ENCODE measurements at regions not wholly inside any gene's neighbourhood (a gene's known extent, or its start where the extent isn't known, plus 50 kb on each side); places are given as distances from the start of the nearest gene placed in this dataset.

DNA sequence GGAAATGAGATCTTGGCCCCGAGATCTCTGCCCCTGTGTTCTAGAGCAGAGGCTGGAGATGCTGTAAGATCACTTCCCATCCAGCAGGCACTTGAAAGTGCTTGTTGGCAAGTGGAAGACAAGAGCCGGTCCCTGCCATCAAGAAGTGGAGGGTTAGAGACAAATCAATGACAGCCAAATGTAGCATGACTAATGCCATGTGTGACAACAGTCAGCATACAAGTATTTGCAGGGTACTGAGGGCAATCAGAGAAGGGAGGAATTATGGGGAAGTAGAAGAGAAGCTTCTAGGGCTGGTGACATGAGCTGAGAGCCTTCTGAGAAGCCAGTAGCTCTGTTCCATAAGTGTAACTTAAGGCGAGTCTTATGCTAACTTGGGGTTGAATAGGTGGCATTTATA lies 58.6 kb downstream of the TMEM17 start:
- no peak overlapping the region for H3K4me3 ChIP-seq (ENCODE audit: low read depth, low read length)
- CTCF ChIA-PET, result interaction anchor here (3.0 kb wide), 1 partner anchor 9 kb away, joined by 17 read pairs; no protein-coding TSS in a partner anchor
- TF ChIP-seq CTCF (IDR thresholded peaks at IDR 0.05; ENCODE audit: insufficient read depth, low read depth, low read length), result no peak
- no peak for DNase-seq (ENCODE audit: low read depth)
- no peaks in the 10 kb centered on the region for H3K36me3 ChIP-seq (ENCODE audit: control insufficient read depth, insufficient read depth, low read length)
- no peaks in the 10 kb centered on the region; the same call in none of the 2 replicates for H3K27me3 ChIP-seq (ENCODE audit: control insufficient read depth, insufficient read depth, low read length)
- POLR2A ChIA-PET, result no interaction called here

DNA sequence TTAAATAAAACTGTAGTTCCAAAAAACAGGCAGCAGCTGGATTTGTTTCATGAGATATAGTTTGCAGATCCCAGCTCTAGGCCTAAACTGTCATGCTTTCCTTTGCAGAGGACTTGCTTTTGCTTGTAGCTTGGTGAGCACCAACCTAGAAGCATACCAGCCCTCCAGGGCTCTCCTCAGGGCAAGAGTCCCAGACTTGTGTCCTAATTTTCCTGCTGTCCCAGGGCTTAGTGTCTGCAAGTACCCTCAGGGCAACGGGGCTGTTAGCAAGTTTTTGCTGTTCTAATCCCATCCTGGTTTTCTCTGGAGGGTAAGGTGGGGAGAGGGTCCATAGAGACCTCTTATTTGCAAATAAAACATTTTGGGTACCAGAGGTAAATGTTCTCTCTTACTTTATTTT lies 59.5 kb downstream of the TMEM17 start:
- ChIA-PET POLR2A (no interaction called here), CTCF (interaction anchor here (0.6 to 3.0 kb wide), 2 partner anchors 10 to 129 kb away, joined by 4 to 17 read pairs; no protein-coding TSS in a partner anchor)

DNA sequence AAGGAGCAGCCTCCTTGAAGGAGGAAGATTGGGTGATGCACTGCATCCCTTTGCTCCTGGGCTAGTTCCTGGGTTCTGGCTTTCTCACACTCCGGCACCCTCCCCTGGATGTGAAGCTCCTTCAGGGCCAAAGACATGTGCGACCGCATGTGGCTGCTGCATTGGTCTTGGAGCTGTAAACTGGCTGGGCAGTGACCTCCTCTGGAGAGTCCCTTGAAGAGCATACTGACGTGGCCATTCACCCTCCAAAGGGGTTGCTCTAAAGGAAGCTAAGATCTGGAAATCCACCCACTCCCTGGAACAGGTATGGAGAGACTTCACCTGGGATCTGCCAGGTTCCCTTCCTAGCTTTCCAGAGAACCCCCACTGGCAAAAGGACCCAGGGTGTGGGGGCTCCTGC lies 62.1 kb downstream of the TMEM17 start:
- CTCF ChIA-PET, result interaction anchor here (0.6 to 1.9 kb wide), 7 partner anchors 10 to 332 kb away, joined by 3 to 7 read pairs (median 4); no protein-coding TSS in a partner anchor
- H3K36me3 ChIP-seq (ENCODE audit: control insufficient read depth, insufficient read depth, low read length), result no peaks in the 10 kb centered on the region
- no peak overlapping the region for H3K4me3 ChIP-seq (ENCODE audit: low read depth, low read length)
- no peak for DNase-seq (ENCODE audit: low read depth)
- peaks cover 4% of the 10 kb centered on the region for H3K27me3 ChIP-seq (ENCODE audit: control insufficient read depth, insufficient read depth, low read length)
- POLR2A ChIA-PET, result no interaction called here
- no peak for TF ChIP-seq CTCF (IDR thresholded peaks at IDR 0.05; ENCODE audit: insufficient read depth, low read depth, low read length)

More for the DNA sequence above, 59.5 kb downstream of the TMEM17 start:
- no peak for DNase-seq (ENCODE audit: low read depth)
- H3K4me3 ChIP-seq (ENCODE audit: low read depth, low read length), result no peak overlapping the region
- H3K27me3 ChIP-seq (ENCODE audit: control insufficient read depth, insufficient read depth, low read length), result no peaks in the 10 kb centered on the region; the same call in none of the 2 replicates
- no peak for TF ChIP-seq CTCF (IDR thresholded peaks at IDR 0.05; ENCODE audit: insufficient read depth, low read depth, low read length)
- no peaks in the 10 kb centered on the region for H3K36me3 ChIP-seq (ENCODE audit: control insufficient read depth, insufficient read depth, low read length)

DNA sequence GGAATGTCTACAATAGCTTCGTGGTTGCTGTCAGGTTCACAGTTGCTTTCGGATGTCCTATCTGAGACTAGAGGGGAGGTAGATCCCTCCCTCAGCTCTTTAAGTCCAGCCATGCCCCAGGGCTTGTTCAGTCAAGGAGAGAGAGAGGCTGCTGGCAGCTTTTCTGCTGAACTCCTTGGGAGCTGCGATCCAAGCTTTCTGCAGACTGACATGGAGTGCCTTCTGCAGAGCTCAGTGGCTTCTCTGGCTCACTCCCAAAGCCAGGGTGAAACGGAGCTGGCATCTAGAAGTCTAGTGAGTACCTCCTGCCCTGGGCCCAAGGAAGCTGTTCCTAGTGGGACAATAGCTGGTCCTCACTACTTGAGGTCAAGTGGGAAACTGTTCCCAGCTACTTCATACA lies 62.5 kb downstream of the TMEM17 start:
- H3K36me3 ChIP-seq (ENCODE audit: control insufficient read depth, insufficient read depth, low read length), result no peaks in the 10 kb centered on the region
- no peak for DNase-seq (ENCODE audit: low read depth)
- ChIA-PET CTCF (interaction anchor here (0.6 to 1.9 kb wide), 7 partner anchors 10 to 332 kb away, joined by 3 to 7 read pairs (median 4); no protein-coding TSS in a partner anchor), POLR2A (no interaction called here)
- no peak for TF ChIP-seq CTCF (IDR thresholded peaks at IDR 0.05; ENCODE audit: insufficient read depth, low read depth, low read length)
- peaks cover 4% of the 10 kb centered on the region for H3K27me3 ChIP-seq (ENCODE audit: control insufficient read depth, insufficient read depth, low read length)
- no peak overlapping the region for H3K4me3 ChIP-seq (ENCODE audit: low read depth, low read length)

DNA sequence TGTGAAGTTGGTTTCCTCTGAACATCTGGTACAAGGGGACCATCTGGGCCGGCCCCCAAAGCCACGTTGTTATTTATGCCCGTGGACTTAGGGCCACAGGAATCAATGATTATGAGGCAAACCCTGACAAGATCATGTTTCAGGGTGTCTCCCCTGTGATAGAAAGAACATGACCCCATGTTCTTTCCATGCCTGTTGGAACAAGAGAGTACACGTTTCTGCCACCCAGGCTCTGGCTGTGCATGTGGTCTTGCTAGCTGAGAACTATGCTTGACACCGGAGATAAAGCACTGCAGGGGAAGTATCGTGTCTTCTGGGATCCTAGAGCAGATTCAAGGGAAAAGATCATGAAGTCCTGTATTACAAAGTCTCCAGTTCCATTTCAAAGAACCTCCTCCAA lies 64.2 kb downstream of the TMEM17 start:
- Histone ChIP-seq H3K4me3 (ENCODE audit: low read depth, low read length) (no peak overlapping the region), H3K36me3 (ENCODE audit: control insufficient read depth, insufficient read depth, low read length) (no peaks in the 10 kb centered on the region), H3K27me3 (ENCODE audit: control insufficient read depth, insufficient read depth, low read length) (peaks cover 4% of the 10 kb centered on the region)
- ChIA-PET CTCF (no interaction called here), POLR2A (no interaction called here)
- no peak for DNase-seq (ENCODE audit: low read depth)
- TF ChIP-seq CTCF (IDR thresholded peaks at IDR 0.05; ENCODE audit: insufficient read depth, low read depth, low read length), result no peak

Measured in BJ (cell line).